ENCODE measurements at regions not wholly inside any gene's neighbourhood (a gene's known extent, or its start where the extent isn't known, plus 50 kb on each side); places are given as distances from the start of the nearest gene placed in this dataset.
A peak's percentile ranks its signal among the peaks of the same experiment; 100 is the strongest.

GRCh38 chrX:65587616-65588526 is 53.3 kb upstream of the LAS1L start (continued):
- TF ChIP-seq ZBTB11 (CRISPR knock-in tag; IDR thresholded peaks at IDR 0.05): no peak
- TF ChIP-seq POLR2G (IDR thresholded peaks at IDR 0.05; ENCODE audit: low read depth, low read length): peak; percentile 54; the same call in 1 of the 2 replicates
- TF ChIP-seq KHSRP (IDR thresholded peaks at IDR 0.05): no peak
- TF ChIP-seq GMEB1 (CRISPR knock-in tag; IDR thresholded peaks at IDR 0.05): no peak
- no peak for TF ChIP-seq ASH1L (IDR thresholded peaks at IDR 0.05; ENCODE audit: borderline replicate concordance, low read depth, partially characterized antibody)
- TF ChIP-seq ZFP36 (IDR thresholded peaks at IDR 0.05; ENCODE audit: low read depth, low read length, partially characterized antibody): no peak
- peak; percentile 98 for TF ChIP-seq NFIC (IDR thresholded peaks at IDR 0.05)
- TF ChIP-seq ZNF589 (CRISPR knock-in tag; IDR thresholded peaks at IDR 0.05; ENCODE audit: low read depth): no peak
- no peak for TF ChIP-seq ZNF23 (CRISPR knock-in tag; IDR thresholded peaks at IDR 0.05)
- TF ChIP-seq MIER1 (IDR thresholded peaks at IDR 0.05; ENCODE audit: low read depth): no peak
- no peak for TF ChIP-seq NEUROD1 (IDR thresholded peaks at IDR 0.05; ENCODE audit: borderline replicate concordance, low read depth, low read length, partially characterized antibody)
- no peak for TF ChIP-seq ZNF146 (CRISPR knock-in tag; IDR thresholded peaks at IDR 0.05; ENCODE audit: unreplicated experiment)
- TF ChIP-seq HDGF (IDR thresholded peaks at IDR 0.05): no peak
- TF ChIP-seq ZNF224 (CRISPR knock-in tag; IDR thresholded peaks at IDR 0.05): no peak
- no peak for TF ChIP-seq SETDB1 (IDR thresholded peaks at IDR 0.05; ENCODE audit: low read length)
- TF ChIP-seq FOXP1 (CRISPR knock-in tag; IDR thresholded peaks at IDR 0.05): no peak
- no peak for TF ChIP-seq BHLHE40 (IDR thresholded peaks at IDR 0.05; ENCODE audit: low read length)
- no peak for TF ChIP-seq FOSL1 (tag; conservative IDR thresholded peaks at IDR 0.05)
- no peak for TF ChIP-seq GTF2B (IDR thresholded peaks at IDR 0.05; ENCODE audit: extremely low read depth, insufficient read length)
- TF ChIP-seq ZNF830 (CRISPR knock-in tag; IDR thresholded peaks at IDR 0.05): no peak
- no peak for TF ChIP-seq STAT5B (CRISPR knock-in tag; IDR thresholded peaks at IDR 0.05)
- TF ChIP-seq ADNP (tag; IDR thresholded peaks at IDR 0.05): no peak
- peak; percentile 18; the same call in 1 of the 2 replicates for TF ChIP-seq CBFA2T2 (conservative IDR thresholded peaks at IDR 0.05)
- TF ChIP-seq TARDBP (IDR thresholded peaks at IDR 0.05): no peak
